NCI-H1436 treated with DMSO at 0.1 percent for 48 hours (cell line): ENCODE measurements at regions not wholly inside any gene's neighbourhood (a gene's known extent, or its start where the extent isn't known, plus 50 kb on each side); places are given as distances from the start of the nearest gene placed in this dataset.
"Not testable (repeated sequence)": the region's sequence is repeated elsewhere in the genome, so short reads cannot be mapped to it uniquely, and the experiment has no call there.

Experiments used
- DNase-seq: peaks from one replicate; lab custom pipeline; 2025; lab: John Stamatoyannopoulos, UW

DNA sequence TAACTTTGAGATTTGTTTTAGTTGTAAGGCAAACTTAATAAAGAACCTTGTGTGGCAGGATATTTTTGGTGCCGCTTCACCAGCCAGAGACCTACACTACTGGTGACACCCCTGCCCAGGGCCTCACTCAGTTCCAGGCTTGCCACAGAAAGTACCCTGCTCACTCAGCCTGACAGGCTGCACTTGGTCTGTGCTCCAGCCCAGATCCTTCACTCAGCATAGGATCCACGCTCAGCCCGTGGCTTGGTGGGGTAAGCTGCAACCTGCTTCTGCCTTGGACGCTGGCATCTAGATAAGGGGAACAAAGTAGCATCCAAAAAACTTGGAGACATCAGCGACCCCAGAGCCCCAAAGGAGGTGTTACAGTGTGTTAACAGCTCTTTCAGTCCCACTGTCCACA, 825.5 kb downstream of the EPHA3 start:
- DNase-seq, result no peak

DNA sequence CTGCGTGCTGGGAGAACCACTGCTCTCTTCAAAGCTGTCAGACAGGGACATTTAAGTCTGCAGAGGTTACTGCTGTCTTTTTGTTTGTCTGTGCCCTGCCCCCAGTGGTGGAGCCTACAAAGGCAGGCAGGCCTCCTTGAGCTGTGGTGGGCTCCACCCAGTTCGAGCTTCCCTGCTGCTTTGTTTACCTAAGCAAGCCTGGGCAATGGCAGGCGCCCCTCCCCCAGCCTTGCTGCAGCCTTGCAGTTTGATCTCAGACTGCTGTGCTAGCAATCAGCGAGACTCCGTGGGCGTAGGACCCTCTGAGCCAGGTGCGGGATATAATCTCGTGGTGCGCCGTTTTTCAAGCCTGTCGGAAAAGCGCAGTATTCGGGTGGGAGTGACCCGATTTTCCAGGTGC, 837.0 kb downstream of the EPHA3 start:
- not testable (repeated sequence) for DNase-seq

DNA sequence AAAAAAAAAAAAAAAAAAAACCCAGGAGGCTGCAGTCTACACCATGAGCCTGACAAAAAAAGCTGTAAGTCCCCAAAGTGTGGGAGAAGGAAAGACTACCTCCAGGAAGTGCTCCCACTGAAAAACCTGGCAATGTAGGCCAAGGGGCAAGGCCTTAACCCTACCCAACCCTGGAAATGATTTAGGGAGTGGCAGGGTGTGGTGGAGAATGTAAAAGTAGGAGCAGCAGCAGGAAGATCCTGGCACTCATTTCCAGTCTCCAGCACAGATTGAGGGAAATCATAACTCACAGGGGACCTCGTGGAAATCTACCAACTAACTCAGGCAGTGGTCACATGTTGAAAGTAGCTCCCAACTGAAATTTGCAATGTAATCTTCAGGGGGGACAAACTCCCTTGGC, 839.5 kb downstream of the EPHA3 start:
- DNase-seq, result no peak

DNA sequence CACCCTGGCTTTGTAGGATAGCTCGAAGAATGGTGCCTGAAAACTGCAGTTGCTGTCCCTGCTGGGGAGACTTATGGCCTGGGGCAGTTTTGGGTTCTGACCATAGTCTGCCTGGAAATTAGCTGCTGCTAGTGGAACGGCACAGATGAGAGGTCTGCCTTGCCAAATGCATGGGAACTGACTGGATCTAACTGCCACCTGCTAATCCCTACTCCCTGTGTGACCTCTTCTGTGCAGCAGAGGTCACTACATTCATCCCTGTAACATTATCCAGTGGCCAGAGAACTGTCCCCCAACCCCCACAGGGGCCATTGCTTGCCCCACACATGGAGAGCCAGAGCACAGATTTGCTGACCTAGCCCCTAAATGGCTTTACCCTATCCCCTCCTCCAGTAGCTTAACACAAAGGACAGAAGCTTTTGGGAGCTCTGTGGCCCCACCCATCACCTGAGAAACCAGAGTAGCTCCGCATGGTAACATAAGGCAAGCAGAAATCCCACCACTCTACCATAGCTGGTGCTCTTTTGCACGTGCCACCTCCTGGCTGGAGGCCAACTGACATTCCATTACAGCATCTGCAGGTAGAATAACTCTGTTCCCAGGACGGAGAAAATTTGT, 840.0 kb downstream of the EPHA3 start:
- no peak for DNase-seq

DNA sequence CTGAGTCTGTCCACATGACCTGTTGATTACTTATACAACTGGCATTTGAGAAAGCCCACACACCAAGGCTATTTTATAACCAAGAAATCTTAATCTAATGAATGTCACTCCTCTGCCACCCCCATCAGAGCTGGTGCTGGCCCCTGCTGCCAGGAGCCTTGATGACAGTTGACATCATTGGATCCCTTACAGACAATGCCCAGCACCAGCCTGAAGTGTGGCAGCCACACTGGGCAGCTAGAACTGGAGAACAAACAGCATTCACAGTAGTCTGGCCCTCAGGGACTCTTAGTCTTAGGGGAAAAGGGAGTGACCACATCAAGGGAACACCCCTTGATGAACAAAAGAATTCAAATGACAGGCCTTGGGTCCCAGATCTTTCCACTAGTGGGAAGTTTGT, 840.6 kb downstream of the EPHA3 start:
- no peak for DNase-seq

DNA sequence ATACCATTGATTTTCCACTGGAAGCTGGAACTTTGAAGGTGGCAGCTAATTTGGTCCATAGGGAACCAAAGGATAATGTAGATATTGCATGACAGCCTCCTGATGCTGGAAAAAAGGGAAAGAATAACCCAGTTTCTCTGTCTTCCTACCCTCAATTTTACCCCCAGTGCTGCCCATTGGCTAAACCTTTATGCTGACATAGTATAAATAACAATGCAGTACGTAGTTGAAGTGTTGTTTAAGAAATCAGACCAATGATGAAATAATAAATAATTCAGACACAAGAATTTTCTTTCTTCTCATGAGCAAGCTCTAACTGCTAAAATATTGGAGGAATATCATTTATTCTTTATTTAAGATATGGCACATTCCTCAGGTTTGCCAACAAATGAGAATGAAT, 843.4 kb downstream of the EPHA3 start:
- no peak for DNase-seq

DNA sequence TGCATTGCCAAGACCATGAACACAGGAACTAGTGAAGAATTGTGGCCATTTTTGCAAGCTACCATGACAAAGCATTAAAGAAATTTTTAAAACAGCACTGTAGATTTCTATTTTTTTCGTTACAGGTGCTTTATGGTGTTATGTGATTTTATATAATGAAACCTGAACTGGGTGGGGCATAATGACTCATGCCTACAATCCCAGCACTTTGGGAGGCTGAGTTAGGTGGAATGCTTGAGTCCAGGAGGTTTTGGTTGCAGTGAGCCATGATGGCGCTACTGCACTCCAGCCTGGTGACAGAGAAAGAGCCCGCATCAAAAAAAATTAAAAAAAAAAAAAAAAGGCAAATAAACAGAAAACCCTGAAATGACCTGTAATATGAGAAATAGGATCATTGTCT, 846.7 kb downstream of the EPHA3 start:
- DNase-seq, result no peak

DNA sequence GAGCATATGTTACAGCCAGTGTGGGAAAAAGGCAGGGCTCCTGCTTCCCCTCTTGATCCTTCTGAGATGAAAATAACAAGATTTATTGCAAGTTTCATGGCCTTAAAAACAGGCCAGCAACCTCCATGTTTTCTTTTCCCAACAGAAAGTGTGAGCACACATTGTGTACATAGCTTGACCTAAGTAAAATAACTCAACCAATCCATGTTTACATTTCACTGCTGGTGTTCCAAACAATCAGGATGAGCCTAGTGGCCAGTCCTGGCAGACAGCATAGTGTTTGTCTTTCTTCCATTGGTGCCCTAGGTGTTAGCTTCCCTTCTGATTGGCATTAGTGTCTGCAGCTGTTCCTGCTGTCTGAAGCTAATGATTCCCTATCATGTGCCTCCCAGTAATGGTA, 847.7 kb downstream of the EPHA3 start:
- DNase-seq, result no peak

DNA sequence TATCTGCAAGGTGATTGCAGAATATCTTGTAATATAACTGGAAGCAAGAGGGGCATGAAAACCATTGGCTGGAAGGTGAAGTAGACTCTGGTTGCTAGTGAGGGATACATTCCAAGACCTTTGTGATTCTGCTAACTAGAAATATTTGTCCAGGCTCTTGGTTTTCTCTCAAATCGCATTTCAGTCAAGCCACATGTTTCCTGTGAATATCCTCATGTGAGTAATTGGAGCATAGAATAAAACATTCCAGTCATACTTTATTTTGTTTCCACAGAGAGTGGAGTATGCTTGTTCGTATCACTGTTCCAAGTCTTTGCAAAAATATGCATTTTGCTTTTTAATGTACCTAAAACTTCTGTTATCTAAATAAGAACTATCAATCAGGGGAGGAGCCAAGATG, 850.0 kb downstream of the EPHA3 start:
- no peak for DNase-seq

DNA sequence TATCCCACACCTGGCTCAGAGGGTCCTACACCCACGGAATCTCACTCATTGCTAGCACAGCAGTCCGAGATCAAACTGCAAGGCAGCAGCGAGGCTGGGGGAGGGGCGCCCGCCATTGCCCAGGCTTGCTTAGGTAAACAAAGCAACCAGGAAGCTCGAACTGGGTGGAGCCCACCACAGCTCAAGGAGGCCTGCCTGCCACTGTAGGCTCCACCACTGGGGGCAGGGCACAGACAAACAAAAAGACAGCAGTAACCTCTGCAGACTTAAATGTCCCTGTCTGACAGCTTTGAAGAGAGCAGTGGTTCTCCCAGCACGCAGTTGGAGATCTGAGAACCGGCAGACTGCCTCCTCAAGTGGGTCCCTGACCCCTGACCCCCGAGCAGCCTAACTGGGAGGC, 850.7 kb downstream of the EPHA3 start:
- not testable (repeated sequence) for DNase-seq

DNA sequence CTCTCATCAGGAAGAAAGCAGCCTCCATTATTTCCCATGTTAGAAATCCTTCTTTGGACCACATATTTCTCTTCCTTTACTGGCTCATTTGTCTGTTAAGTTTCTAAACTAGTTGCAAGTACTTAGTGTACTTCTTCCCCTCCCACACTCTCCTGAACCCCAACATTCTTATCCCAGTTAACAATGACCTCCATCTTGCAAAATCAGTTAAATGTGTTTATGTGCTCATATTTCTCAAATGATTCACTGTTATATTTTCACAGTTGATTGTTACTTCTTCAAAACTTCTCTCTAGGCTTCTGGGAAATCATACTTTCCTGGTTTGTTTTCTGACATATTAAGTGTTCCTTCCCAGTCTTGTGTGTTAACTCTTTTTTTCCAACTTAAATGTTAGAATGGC, 856.9 kb downstream of the EPHA3 start:
- DNase-seq, result no peak

DNA sequence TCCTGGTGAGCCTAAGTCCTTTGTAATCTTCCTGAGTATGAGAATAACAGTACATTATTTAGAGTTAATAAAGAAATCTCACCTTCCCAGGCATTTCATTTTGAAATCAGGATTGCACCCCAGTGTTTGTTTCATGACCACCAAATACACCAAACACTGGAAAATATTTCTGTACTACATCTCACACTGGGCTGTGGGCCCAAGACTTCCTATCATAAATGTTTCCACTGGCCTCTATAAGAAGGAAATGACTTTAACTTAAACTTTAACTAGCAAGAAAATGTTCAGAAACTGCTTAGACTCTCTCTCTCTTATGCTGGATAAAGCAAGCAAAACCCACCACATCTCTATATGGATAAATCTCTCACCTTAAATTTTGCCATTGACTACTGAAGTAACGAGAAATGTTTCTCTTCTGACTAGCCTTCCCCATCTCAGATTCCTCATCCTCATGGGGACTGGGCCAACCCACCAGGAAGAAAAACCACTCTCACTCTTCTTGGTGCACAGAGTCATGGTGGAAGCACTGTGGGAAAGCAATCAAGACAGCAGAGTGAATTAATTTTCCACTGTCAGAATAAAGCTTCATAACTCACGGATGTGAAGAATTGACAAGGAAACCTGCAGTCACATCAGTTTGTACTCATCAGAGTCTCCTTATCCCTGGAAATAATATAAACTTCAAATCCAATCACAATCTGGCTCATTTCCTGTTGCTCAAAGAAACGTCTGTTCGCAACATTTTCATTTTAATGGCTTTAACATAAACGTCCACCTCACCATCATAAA, 859.6 kb downstream of the EPHA3 start:
- DNase-seq, result no peak

DNA sequence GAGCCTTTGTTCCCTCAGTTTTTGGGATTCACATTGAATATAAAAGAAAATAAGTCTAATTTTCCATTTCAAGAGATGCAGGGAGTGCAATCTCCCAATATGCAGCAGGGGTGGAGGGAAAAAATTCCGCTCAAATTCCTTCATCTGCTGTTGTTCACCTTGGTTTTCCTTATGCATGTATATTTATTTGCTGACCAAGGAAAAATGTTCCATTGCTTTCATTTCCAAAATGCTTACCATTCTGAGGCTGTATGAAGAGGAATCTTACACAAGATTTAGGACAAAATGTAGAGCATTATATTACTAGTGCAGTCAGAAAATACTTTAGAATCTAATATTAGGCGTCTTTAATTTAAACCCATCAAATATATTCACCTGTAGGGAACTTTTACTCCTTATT, 863.9 kb downstream of the EPHA3 start:
- no peak for DNase-seq

DNA sequence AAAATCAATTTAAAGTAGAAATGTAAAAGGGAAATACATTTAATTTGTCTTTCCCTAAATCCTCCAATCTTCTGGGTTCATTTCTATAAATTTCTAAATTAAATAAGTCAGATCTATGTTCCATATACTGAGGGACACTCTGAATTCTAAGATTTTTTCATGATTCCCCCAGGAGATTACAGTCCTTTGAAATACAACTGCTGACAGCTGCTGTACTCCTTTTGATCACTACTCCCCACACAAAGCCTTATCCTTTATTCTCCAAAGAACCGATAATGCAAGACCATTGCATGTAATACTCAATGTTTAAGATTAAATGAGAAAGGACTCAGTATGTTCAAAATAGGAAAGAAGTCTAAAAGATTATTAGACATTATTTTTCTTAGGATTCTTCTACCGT, 865.7 kb downstream of the EPHA3 start:
- no peak for DNase-seq

DNA sequence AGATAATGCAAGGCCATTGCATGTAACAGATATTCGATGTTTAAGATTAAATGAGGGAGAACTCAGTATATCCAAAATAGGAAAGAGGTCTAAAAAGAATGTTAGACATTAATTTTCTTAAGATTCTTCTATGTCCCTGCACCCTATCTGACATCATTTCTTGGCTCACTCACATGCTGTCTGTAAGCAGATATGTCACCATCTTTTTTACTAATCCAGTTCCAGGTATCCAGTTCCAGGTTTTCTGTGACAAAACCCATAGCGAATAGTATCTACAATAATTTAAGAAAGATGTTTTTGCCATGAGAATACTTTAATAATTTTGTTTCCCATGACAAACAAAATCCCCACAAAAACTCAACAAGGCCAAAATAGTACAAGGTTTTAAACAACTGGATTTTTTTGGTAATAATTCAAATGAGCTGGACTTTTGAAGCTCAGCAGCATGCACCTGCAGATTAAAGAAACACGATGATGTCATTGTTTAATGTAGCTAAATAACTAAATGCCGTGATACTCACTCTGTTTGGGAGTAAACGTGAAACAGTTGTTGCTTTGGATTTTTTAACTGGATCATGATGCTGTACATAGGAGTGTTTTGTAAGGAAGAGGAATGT, 867.6 kb downstream of the EPHA3 start:
- no peak for DNase-seq

DNA sequence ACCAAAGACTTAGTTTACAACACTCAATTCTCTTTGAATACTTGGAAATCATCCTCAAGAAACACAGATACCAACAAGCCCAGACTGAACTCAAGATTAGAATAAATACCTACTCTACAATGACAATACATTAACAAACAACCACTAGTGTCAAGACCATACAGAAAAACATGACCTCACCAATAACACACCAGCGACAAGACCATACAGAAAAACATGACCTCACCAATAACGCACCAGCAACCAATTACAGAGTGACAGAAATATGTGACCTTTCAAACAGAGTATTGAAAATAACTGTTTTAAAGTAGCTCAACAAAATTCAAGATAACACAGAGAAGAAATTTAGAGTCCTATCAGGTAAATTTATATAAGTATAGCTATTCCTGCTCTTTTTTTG, 876.0 kb downstream of the EPHA3 start:
- DNase-seq, result no peak

DNA sequence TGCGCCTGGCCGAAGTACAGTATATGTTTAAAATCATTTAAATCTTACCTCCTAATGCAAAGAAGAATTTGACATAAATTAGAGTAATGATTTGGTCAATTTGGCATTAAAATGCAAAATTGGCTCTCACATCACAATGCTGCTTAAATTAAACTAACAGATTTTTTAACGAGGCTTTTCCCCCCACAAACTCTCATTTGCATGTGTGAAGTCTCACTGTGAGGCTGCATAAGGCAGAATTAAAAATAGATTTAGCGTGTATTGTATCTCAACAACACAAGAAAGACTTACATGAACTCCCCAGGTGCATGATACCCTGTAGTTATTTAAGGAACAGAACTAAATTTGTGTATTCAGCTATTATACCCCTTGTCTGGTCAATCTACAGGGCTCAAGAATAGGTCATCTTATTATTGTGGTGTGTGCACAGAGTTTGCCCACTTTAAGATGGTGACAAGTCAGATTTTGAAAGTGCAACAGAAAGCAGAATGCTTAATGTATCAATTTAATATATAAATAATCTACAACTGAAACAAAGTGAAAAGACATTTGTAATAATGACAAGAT, 897.9 kb downstream of the EPHA3 start:
- DNase-seq, result no peak

DNA sequence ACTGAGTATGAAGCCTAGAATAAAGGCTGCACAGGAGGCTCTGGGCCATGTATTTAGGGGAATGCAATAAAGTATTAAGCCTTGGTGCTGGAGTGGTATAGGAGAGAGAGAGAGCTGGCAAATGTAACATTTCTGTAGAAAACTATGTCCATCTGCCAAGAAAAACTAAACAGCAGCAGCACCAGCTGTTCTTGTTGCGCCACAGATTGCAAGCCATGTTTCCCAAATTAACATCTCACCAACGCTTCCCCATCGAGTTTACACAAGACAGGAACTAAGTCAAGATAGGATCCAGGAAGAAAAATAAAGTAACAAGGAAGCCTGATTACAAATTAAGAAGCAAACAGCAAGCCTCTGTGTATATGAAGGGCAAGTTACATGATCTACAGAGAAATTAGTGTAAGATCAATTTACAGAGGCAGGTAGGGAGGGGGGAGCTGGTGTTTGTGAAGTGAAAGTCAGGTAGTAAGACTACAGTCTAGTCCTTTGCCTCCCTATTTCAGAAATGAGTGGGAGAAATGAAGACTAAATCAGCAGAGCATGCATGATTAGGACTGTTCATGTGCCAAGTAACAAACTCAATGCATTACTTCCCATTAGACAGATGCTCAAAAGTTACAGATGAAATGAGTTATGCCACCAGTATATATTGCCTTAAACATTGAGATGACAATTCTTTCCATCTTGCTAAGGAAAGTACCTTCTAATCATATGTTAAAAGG, 900.5 kb downstream of the EPHA3 start:
- no peak for DNase-seq

DNA sequence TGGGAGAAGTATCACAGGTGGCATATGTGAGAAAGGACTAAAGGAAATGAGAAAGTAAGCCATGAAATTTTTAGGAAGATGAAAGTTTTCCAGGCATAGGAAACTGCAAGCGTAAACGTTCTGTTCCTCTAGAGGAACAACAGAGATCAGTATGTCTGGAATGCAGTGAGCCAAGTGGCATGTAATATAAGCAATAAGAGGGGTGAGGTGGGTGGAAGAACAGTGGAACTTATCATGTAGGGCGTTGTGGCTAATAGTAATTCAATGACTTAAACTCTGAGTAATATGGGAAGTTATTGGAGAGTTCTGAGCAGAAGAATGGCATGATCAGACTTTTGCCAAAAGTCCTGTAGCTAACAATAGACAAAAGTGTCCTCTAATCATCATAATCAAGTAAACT, 902.9 kb downstream of the EPHA3 start:
- no peak for DNase-seq

DNA sequence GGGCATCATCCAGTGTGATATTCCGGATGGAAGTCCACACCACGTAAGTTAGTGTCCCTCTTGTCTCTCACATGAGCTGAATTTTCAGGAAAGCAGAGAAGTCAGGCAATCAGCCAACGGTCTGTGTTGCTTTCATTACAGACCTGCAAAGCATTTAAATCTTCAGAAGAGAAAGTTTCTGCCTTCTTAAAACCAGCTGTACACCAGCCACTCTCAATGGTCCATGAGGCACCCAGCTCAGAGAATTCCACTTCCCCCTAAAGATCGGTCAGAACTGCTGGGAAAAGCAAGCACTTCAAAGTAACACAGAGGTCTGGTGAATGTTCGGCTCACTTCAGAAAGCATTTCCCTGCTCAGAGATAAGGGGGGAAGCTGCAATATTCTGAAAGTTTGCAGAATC, 903.7 kb downstream of the EPHA3 start:
- no peak for DNase-seq

DNA sequence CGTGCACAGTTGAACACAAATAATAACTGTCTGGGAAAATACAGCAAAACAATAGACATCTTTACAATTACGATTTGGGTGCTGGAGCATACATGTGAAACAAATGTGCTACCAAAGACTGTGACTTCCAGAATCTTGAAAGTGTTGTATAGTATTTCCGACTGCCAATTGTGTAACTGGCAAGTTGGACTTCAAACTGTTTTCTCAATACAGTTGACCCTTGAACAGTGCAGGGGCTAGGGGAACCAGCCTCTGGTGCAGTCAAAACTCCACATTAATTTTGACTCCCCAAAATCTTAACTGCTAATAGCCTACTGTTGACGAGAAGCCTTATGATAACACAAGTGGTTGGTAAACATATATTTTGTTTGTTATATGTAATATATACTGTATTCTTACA, 904.2 kb downstream of the EPHA3 start:
- DNase-seq, result no peak

DNA sequence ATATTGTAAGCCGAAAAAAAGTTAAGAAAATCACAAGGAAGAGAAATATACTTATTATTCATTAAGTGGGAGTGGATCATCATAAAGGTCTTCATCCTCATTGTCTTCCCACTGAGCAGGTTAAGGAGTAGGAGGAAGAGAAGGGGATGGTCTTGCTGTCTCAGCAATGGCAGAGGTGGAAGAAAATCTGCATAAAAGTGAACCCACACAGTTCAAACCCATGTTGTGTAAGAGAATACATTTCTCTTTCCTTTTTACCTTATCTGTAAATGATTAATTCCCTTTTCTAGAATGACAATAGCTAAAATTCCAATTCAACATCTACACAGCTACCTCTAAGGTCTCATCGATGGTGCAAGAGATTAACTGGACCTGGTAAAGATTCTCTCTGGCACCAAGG, 904.6 kb downstream of the EPHA3 start:
- no peak for DNase-seq
